ENCODE measurements at regions not wholly inside any gene's neighbourhood (a gene's known extent, or its start where the extent isn't known, plus 50 kb on each side); places are given as distances from the start of the nearest gene placed in this dataset.

DNA sequence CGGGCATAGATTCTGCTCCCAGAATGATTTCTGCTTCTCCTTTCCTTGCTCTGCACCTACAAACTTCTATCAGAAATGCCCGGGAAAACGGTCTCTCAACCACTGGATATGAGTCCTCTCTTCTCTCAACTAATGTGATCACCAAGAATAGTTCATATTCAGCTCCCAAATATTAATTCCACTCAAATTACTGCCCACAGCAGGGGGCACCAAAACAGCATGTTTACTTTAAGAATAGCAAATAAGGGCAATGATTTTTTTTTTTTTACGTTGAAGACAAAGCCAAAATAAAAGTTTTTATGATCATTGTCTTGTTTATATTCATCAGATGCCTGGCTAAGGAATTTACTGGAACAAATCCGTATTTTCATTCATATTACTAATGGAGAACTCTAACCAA, 94.9 kb upstream of the PRSS1 start:
- no peaks in the 10 kb centered on the region for H3F3A ChIP-seq (replicated peaks; ENCODE audit: low read depth)
- ATAC-seq = no peak
- H3K27ac ChIP-seq (ENCODE audit: low read depth) = no peak overlapping the region
- H3K36me3 ChIP-seq (ENCODE audit: insufficient read depth) = no peaks in the 10 kb centered on the region
- no peak overlapping the region for H3K4me3 ChIP-seq
- Mint-ChIP-seq H3K9me3 (no peaks in the 10 kb centered on the region; the same call in 2 of the 3 replicates), H3K4me3 (no peak overlapping the region), H3K27ac (no peak overlapping the region), H3K4me1 (no peaks in the 10 kb centered on the region; the same call in 2 of the 3 replicates), H3K27me3 (ENCODE audit: insufficient read depth, low read depth, poor library complexity) (peaks cover 2% of the 10 kb centered on the region), H3K36me3 (ENCODE audit: low read depth) (no peaks in the 10 kb centered on the region)
- H2AFZ ChIP-seq = no peak overlapping the region
- H3K4me2 ChIP-seq = no peak overlapping the region
- H3K79me2 ChIP-seq (replicated peaks; ENCODE audit: insufficient read depth) = no peaks in the 10 kb centered on the region
- no peak for DNase-seq (ENCODE audit: low spot score)
- no peaks in the 10 kb centered on the region for H3K4me1 ChIP-seq (ENCODE audit: insufficient read depth)
- H3K27me3 ChIP-seq (ENCODE audit: insufficient read depth) = no peaks in the 10 kb centered on the region
- no peaks in the 10 kb centered on the region for H4K20me1 ChIP-seq (replicated peaks; ENCODE audit: insufficient read depth)
- TF ChIP-seq CREB1 (CRISPR knock-in tag; IDR thresholded peaks at IDR 0.05; ENCODE audit: low read depth) = no peak
- no peak for TF ChIP-seq ZNF331 (CRISPR knock-in tag; IDR thresholded peaks at IDR 0.05; ENCODE audit: low read depth)
- TF ChIP-seq, protein P1, sequence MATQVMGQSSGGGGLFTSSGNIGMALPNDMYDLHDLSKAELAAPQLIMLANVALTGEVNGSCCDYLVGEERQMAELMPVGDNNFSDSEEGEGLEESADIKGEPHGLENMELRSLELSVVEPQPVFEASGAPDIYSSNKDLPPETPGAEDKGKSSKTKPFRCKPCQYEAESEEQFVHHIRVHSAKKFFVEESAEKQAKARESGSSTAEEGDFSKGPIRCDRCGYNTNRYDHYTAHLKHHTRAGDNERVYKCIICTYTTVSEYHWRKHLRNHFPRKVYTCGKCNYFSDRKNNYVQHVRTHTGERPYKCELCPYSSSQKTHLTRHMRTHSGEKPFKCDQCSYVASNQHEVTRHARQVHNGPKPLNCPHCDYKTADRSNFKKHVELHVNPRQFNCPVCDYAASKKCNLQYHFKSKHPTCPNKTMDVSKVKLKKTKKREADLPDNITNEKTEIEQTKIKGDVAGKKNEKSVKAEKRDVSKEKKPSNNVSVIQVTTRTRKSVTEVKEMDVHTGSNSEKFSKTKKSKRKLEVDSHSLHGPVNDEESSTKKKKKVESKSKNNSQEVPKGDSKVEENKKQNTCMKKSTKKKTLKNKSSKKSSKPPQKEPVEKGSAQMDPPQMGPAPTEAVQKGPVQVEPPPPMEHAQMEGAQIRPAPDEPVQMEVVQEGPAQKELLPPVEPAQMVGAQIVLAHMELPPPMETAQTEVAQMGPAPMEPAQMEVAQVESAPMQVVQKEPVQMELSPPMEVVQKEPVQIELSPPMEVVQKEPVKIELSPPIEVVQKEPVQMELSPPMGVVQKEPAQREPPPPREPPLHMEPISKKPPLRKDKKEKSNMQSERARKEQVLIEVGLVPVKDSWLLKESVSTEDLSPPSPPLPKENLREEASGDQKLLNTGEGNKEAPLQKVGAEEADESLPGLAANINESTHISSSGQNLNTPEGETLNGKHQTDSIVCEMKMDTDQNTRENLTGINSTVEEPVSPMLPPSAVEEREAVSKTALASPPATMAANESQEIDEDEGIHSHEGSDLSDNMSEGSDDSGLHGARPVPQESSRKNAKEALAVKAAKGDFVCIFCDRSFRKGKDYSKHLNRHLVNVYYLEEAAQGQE (IDR thresholded peaks at IDR 0.05; ENCODE audit: unreplicated experiment) = no peak
- TF ChIP-seq, protein P2, sequence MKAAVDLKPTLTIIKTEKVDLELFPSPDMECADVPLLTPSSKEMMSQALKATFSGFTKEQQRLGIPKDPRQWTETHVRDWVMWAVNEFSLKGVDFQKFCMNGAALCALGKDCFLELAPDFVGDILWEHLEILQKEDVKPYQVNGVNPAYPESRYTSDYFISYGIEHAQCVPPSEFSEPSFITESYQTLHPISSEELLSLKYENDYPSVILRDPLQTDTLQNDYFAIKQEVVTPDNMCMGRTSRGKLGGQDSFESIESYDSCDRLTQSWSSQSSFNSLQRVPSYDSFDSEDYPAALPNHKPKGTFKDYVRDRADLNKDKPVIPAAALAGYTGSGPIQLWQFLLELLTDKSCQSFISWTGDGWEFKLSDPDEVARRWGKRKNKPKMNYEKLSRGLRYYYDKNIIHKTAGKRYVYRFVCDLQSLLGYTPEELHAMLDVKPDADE (IDR thresholded peaks at IDR 0.05) = no peak
- TF ChIP-seq ZNF114 (CRISPR knock-in tag; IDR thresholded peaks at IDR 0.05) = no peak
- no peak for TF ChIP-seq EZH2 (IDR thresholded peaks at IDR 0.05; ENCODE audit: low read depth, unreplicated experiment)
- no peak for TF ChIP-seq NANOG (IDR thresholded peaks at IDR 0.05; ENCODE audit: borderline replicate concordance)
- no peaks in the 10 kb centered on the region for H3K9me2 ChIP-seq (ENCODE audit: insufficient read depth)

DNA sequence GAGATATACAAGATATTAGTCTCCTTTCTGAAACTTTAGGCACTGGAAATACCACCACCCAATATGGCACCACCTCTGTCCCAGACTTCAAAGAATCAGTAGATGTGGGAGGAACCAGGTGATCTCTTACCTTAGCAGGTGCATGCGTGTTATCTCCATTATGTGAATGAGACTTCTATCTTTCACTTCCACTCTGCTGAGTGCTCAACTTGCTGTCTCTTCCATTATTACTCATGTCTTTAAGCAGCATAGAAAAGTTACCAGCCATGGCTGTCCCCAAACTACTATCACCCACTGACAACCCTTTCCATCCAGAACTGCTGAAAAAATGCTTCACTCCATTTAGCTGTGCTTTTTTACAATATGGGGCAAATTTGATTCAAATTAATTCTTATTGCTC, 101.5 kb upstream of the PRSS1 start:
- Mint-ChIP-seq H3K27me3 (ENCODE audit: insufficient read depth, low read depth, poor library complexity) (peaks cover 4% of the 10 kb centered on the region), H3K4me3 (no peak overlapping the region), H3K27ac (no peak overlapping the region), H3K4me1 (no peaks in the 10 kb centered on the region), H3K9me3 (no peaks in the 10 kb centered on the region; the same call in 2 of the 3 replicates), H3K36me3 (ENCODE audit: low read depth) (no peaks in the 10 kb centered on the region)
- no peaks in the 10 kb centered on the region for H3K4me1 ChIP-seq (ENCODE audit: insufficient read depth)
- H3F3A ChIP-seq (replicated peaks; ENCODE audit: low read depth) = no peaks in the 10 kb centered on the region
- H3K27ac ChIP-seq (ENCODE audit: low read depth) = no peak overlapping the region
- no peak overlapping the region for H3K4me3 ChIP-seq
- no peaks in the 10 kb centered on the region for H3K79me2 ChIP-seq (replicated peaks; ENCODE audit: insufficient read depth)
- H3K4me2 ChIP-seq = no peak overlapping the region
- H4K20me1 ChIP-seq (replicated peaks; ENCODE audit: insufficient read depth) = no peaks in the 10 kb centered on the region
- no peaks in the 10 kb centered on the region for H3K27me3 ChIP-seq (ENCODE audit: insufficient read depth)
- TF ChIP-seq STAT1 (IDR thresholded peaks at IDR 0.05; ENCODE audit: unreplicated experiment) (no peak), POLR2AphosphoS5 (IDR thresholded peaks at IDR 0.05; ENCODE audit: low read depth) (no peak), JUNB (IDR thresholded peaks at IDR 0.05; ENCODE audit: unreplicated experiment) (no peak)
- TF ChIP-seq, protein P1 (IDR thresholded peaks at IDR 0.05; ENCODE audit: unreplicated experiment) = no peak
- TF ChIP-seq, protein P2 (IDR thresholded peaks at IDR 0.05) = no peak
- ATAC-seq (no peak), DNase-seq (ENCODE audit: low spot score) (no peak)
- H3K36me3 ChIP-seq (ENCODE audit: insufficient read depth) = no peaks in the 10 kb centered on the region
- no peak overlapping the region for H2AFZ ChIP-seq
- H3K9me2 ChIP-seq (ENCODE audit: insufficient read depth) = no peaks in the 10 kb centered on the region

Data from GM23338 (cell line).